HepG2 (cell line): ENCODE measurements at regions not wholly inside any gene's neighbourhood (a gene's known extent, or its start where the extent isn't known, plus 50 kb on each side); places are given as distances from the start of the nearest gene placed in this dataset.

ENCODE experiments used
- ATAC-seq: fragments of 200-7000 bp; cut with Tn5 transposase; 3 replicates; pipeline ENCODE4 v1.9.1; 2020; ENCODE audit warnings: mild to moderate bottlenecking, moderate library complexity
- BruUV-seq: library from RNA; stranded (reverse); fragments of 400-500 nt; replicated peaks from 2 replicates; lab custom pipeline; 2021; lab: Mats Ljungman, UMichigan
- CTCF ChIA-PET: fragments of 300-600 bp; formaldehyde crosslinking; extraction: SDS; loops from one replicate; lab custom pipeline; 2021; ENCODE audit warnings: low total read pairs, inconsistent platforms, low intra/inter-chr PET ratio; lab: Yijun Ruan, JAX
- POLR2A ChIA-PET: fragments of 350-600 bp; sonication (Branson Sonifier 250); formaldehyde crosslinking; loops from one replicate; lab custom pipeline; 2020; ENCODE audit warnings: antibody characterized with exemption, inconsistent platforms; lab: Yijun Ruan, JAX
- DNase-seq: peaks from one replicate; pipeline ENCODE4 v3.0.0-alpha.2; 2015; ENCODE audit warnings: low spot score
- FAIRE-seq: peaks from 3 replicates; lab custom pipeline; 2011; peaks lifted over from hg19 to GRCh38; lab: Jason Lieb, UNC
- H2AFZ ChIP-seq: one replicate; pipeline ENCODE4 v1.6.1; 2011; ENCODE audit warnings: low read length, inconsistent platforms
- H3K27ac ChIP-seq: fragments of 300-600 bp; 3 replicates; pipeline ENCODE4 v1.8.0; 2011; ENCODE audit warnings: mixed run types, mild to moderate bottlenecking, mixed read lengths, low read length, inconsistent platforms; ENCODE audit not compliant: insufficient read depth; ENCODE audit errors: extremely low read length
- H3K27me3 ChIP-seq, 2 experiments: fragments of 200-600 bp in 1 of 2; 2 replicates in 1 of 2; 3 replicates in 1 of 2; pipeline versions ENCODE4 v1.6.0 to v1.8.0; 2011; ENCODE audit warnings: low read length in 2 of 2, mild to moderate bottlenecking in 2 of 2, moderate library complexity in 2 of 2, inconsistent platforms in 1 of 2; ENCODE audit not compliant: insufficient read depth in 2 of 2, control insufficient read depth in 1 of 2
- H3K36me3 ChIP-seq, 2 experiments: fragments of 200-600 bp in 1 of 2; replicated peaks in 1 of 2; 2 replicates in 1 of 2; 3 replicates in 1 of 2; pipeline versions ENCODE4 v1.5.1 to v1.8.0; 2011; ENCODE audit warnings: low read length in 2 of 2, inconsistent platforms in 1 of 2; ENCODE audit not compliant: insufficient read depth in 2 of 2, control insufficient read depth in 1 of 2
- H3K4me1 ChIP-seq: 2 replicates; pipeline ENCODE4 v1.5.1; 2012; ENCODE audit warnings: low read length, inconsistent platforms; ENCODE audit not compliant: insufficient read depth
- H3K4me2 ChIP-seq: 2 replicates; pipeline ENCODE4 v1.6.0; 2011; ENCODE audit warnings: low read depth, low read length, inconsistent platforms
- H3K4me3 ChIP-seq, 3 experiments: fragments of 200-600 bp in 1 of 3; sonication (generic), shearing (Covaris generic) in 1 of 3; replicated peaks in 1 of 3; 2 replicates each; pipeline ENCODE4 v1.5.1; 2011 to 2016; ENCODE audit warnings: low read length in 3 of 3, inconsistent platforms in 2 of 3, low read depth in 2 of 3, mild to moderate bottlenecking in 2 of 3, control low read depth in 1 of 3, mixed read lengths in 1 of 3; ENCODE audit not compliant: insufficient read depth in 1 of 3
- H3K79me2 ChIP-seq: one replicate; pipeline ENCODE4 v1.6.1; 2011; ENCODE audit warnings: low read length, inconsistent platforms; ENCODE audit not compliant: insufficient read depth
- H3K9ac ChIP-seq: 2 replicates; pipeline ENCODE4 v1.6.0; 2011; ENCODE audit warnings: mild to moderate bottlenecking, low read depth, low read length, inconsistent platforms; ENCODE audit not compliant: insufficient read depth
- H3K9me3 ChIP-seq: 2 replicates; pipeline ENCODE4 v1.5.1; 2012; ENCODE audit warnings: mild to moderate bottlenecking, low read length
- H4K20me1 ChIP-seq: 2 replicates; pipeline ENCODE4 v1.6.0; 2011; ENCODE audit warnings: inconsistent platforms, mild to moderate bottlenecking, low read length, moderate library complexity; ENCODE audit not compliant: insufficient read depth
- AGO1 ChIP-seq: fragments of 200-400 bp; formaldehyde crosslinking; IDR thresholded peaks from 2 replicates; pipeline ENCODE4 v1.6.1; 2017; ENCODE audit warnings: mild to moderate bottlenecking, low read depth, low read length, moderate library complexity; ENCODE audit not compliant: poor library complexity, severe bottlenecking
- ATF1 ChIP-seq: IDR thresholded peaks from 2 replicates; pipeline ENCODE4 v1.6.1; 2016; ENCODE audit warnings: mild to moderate bottlenecking, control low read depth
- BHLHE40 ChIP-seq: IDR thresholded peaks from 2 replicates; pipeline ENCODE4 v1.6.1; 2011; ENCODE audit warnings: low read length, improper control_type of control experiment
- CHD4 ChIP-seq: fragments of 200-600 bp; sonication (generic); IDR thresholded peaks from 2 replicates; pipeline ENCODE4 v1.7.0; 2017; ENCODE audit warnings: mild to moderate bottlenecking, low read length, borderline replicate concordance
- DNMT1 ChIP-seq: sonication (generic); formaldehyde crosslinking; IDR thresholded peaks from 2 replicates; pipeline ENCODE4 v1.5.1; 2020; ENCODE audit warnings: mild to moderate bottlenecking, missing genetic modification reagents
- FOXA1 ChIP-seq, 2 experiments: fragments of 450-650 bp in 1 of 2; sonication (generic) in 1 of 2; formaldehyde crosslinking in 1 of 2; IDR thresholded peaks; 2 replicates each; pipeline versions ENCODE4 v1.4.0 to v1.6.1; 2016 to 2020; ENCODE audit warnings: missing genetic modification reagents in 1 of 2
- FOXK2 ChIP-seq: fragments of 450-650 bp; IDR thresholded peaks from 2 replicates; pipeline ENCODE4 v1.6.1; 2016
- FOXP1 ChIP-seq, 2 experiments: fragments of 450-650 bp in 1 of 2; IDR thresholded peaks; 2 replicates each; pipeline ENCODE4 v1.6.1; 2017 to 2018; ENCODE audit warnings: antibody characterized with exemption in 1 of 2
- MYNN ChIP-seq: sonication (generic); formaldehyde crosslinking; IDR thresholded peaks from 2 replicates; pipeline ENCODE4 v1.4.0; 2020; ENCODE audit warnings: mild to moderate bottlenecking, low read depth, missing genetic modification reagents
- NR2F1 ChIP-seq, 2 experiments: fragments of 450-650 bp in 1 of 2; formaldehyde crosslinking in 1 of 2; IDR thresholded peaks; 2 replicates each; pipeline versions ENCODE4 v1.5.0 to v1.6.1; 2016 to 2020; ENCODE audit warnings: mild to moderate bottlenecking in 1 of 2, missing compliant biosample characterization in 1 of 2, missing genetic modification reagents in 1 of 2, moderate library complexity in 1 of 2
- SAP130 ChIP-seq: IDR thresholded peaks from 2 replicates; pipeline ENCODE4 v1.6.1; 2016; ENCODE audit warnings: low read depth
- TCF7L2 ChIP-seq: IDR thresholded peaks from 2 replicates; pipeline ENCODE4 v1.6.1; 2011; ENCODE audit warnings: mild to moderate bottlenecking, low read depth, low read length, moderate library complexity
- ZBTB7A ChIP-seq: sonication (generic); formaldehyde crosslinking; IDR thresholded peaks from 2 replicates; pipeline ENCODE4 v1.8.0; 2022; ENCODE audit warnings: mild to moderate bottlenecking, missing genetic modification reagents
- ZNF225 ChIP-seq: sonication (generic); formaldehyde crosslinking; IDR thresholded peaks from 2 replicates; pipeline ENCODE4 v1.4.0; 2020; ENCODE audit warnings: mild to moderate bottlenecking, missing genetic modification reagents
- ZNF251 ChIP-seq: sonication (generic); formaldehyde crosslinking; IDR thresholded peaks from 2 replicates; pipeline ENCODE4 v1.9.0; 2021; ENCODE audit warnings: mild to moderate bottlenecking, missing genetic modification reagents
- ZNF263 ChIP-seq: sonication (generic); formaldehyde crosslinking; IDR thresholded peaks from 2 replicates; pipeline ENCODE4 v1.4.0; 2020; ENCODE audit warnings: missing genetic modification reagents
- ZNF484 ChIP-seq: sonication (generic); formaldehyde crosslinking; IDR thresholded peaks from 2 replicates; pipeline ENCODE4 v1.5.1; 2020; ENCODE audit warnings: mild to moderate bottlenecking, low read depth, missing genetic modification reagents, borderline replicate concordance
- WGBS: methylation state at CpG from one replicate; pipeline ENCODE4 v1.1.6; 2017; ENCODE audit warnings: low lambda C conversion rate; 5-methylcytosine and 5-hydroxymethylcytosine counted together
- in situ Hi-C: cut with HindIII; loops from 2 replicates; pipeline ENCODE4 v1.10.0; 2017; ENCODE audit warnings: low pct_unique_long_range_greater_than_20kb; ENCODE audit not compliant: extremely low pct_ligation_motif_present
- intact Hi-C: fragments of 100-400 bp; cut with micrococcal nuclease; formaldehyde crosslinking; loops from one replicate; pipeline ENCODE4 v1.10.0; 2022; ENCODE audit not compliant: unreplicated experiment
- TF ChIP-seq, protein P1 (sequence below): sonication (generic); formaldehyde crosslinking; IDR thresholded peaks from 2 replicates; pipeline ENCODE4 v1.4.0; 2020; ENCODE audit warnings: mild to moderate bottlenecking, low read depth, missing genetic modification reagents
- TF ChIP-seq, protein P2 (sequence below): sonication (generic); formaldehyde crosslinking; IDR thresholded peaks from 2 replicates; pipeline ENCODE4 v1.5.0; 2020; ENCODE audit warnings: mild to moderate bottlenecking, missing genetic modification reagents, moderate library complexity
- TF ChIP-seq, protein P3 (sequence below): sonication (generic); formaldehyde crosslinking; IDR thresholded peaks from 2 replicates; pipeline ENCODE4 v1.4.0; 2020; ENCODE audit warnings: low read depth, mild to moderate bottlenecking, missing genetic modification reagents

DNA sequence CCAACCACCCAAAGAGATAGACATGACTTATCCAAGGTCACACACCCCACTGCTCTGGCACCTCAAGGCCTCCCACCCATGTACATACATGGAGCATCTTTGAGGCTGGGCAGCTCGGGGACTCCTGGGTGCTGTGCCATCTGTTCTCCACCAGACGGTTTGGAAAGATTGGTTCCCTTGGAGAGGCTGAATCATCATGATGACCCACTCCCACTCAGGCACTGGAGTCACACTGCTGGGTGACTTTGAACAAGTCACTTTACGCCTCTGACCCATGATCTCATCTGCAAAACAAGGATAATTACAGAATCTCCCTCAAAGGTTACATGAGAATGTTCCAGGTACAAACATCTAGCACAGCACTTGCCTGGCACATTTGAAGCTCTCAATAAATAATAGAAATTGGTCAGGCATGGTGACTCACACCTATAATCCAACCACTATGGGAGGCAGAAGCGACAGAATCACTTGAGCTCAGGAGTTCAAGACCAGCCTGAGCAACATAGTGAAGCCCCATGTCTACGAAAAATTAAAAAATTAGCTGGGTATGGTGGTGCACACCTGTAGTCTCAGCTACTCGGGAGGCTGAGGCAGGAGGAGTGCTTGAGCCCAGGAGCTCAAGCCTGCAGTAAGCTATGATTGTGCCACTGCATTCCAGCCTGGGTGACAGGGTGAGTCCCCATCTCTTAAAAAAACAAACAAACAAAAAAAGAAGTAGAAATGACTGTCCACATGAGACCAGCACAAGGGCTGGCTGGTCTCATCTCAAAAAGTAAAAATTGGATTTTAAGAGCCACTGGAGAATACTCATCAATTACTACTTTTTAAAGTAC lies 74.9 kb downstream of the RRAGC start:
- ATAC-seq (0 out of 3 replicates have a peak, but pooled peaks have one; percentile 22), DNase-seq (no peak), FAIRE-seq (no peak)
- no peak overlapping the region for H3K9ac ChIP-seq
- in situ Hi-C loops: no loop called here
- H4K20me1 ChIP-seq: no peaks in the 10 kb centered on the region
- no peaks in the 10 kb centered on the region for H3K79me2 ChIP-seq
- BruUV-seq: no TSS peak
- 47% methylated on average over 6 of the region's 6 CpGs for WGBS
- no peak overlapping the region for H3K27ac ChIP-seq
- H3K4me1 ChIP-seq: peaks cover 15% of the 10 kb centered on the region
- intact Hi-C loops: no loop called here
- no peak overlapping the region for H2AFZ ChIP-seq
- no peak overlapping the region for H3K4me3 ChIP-seq
- H3K36me3 ChIP-seq: no peaks in the 10 kb centered on the region
- ChIA-PET CTCF (no interaction called here), POLR2A (no interaction called here)
- H3K4me2 ChIP-seq: no peak overlapping the region
- H3K9me3 ChIP-seq: no peaks in the 10 kb centered on the region
- no peak for TF ChIP-seq AGO1
- TF ChIP-seq DNMT1: no peak
- no peak for TF ChIP-seq ZNF225 (CRISPR knock-in tag)
- TF ChIP-seq, protein P1, sequence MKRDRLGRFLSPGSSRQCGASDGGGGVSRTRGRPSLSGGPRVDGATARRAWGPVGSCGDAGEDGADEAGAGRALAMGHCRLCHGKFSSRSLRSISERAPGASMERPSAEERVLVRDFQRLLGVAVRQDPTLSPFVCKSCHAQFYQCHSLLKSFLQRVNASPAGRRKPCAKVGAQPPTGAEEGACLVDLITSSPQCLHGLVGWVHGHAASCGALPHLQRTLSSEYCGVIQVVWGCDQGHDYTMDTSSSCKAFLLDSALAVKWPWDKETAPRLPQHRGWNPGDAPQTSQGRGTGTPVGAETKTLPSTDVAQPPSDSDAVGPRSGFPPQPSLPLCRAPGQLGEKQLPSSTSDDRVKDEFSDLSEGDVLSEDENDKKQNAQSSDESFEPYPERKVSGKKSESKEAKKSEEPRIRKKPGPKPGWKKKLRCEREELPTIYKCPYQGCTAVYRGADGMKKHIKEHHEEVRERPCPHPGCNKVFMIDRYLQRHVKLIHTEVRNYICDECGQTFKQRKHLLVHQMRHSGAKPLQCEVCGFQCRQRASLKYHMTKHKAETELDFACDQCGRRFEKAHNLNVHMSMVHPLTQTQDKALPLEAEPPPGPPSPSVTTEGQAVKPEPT (CRISPR knock-in tag): no peak
- no peak for TF ChIP-seq ZNF484 (CRISPR knock-in tag)
- TF ChIP-seq ZNF263: no peak
- TF ChIP-seq CHD4: no peak
- TF ChIP-seq, protein P2, sequence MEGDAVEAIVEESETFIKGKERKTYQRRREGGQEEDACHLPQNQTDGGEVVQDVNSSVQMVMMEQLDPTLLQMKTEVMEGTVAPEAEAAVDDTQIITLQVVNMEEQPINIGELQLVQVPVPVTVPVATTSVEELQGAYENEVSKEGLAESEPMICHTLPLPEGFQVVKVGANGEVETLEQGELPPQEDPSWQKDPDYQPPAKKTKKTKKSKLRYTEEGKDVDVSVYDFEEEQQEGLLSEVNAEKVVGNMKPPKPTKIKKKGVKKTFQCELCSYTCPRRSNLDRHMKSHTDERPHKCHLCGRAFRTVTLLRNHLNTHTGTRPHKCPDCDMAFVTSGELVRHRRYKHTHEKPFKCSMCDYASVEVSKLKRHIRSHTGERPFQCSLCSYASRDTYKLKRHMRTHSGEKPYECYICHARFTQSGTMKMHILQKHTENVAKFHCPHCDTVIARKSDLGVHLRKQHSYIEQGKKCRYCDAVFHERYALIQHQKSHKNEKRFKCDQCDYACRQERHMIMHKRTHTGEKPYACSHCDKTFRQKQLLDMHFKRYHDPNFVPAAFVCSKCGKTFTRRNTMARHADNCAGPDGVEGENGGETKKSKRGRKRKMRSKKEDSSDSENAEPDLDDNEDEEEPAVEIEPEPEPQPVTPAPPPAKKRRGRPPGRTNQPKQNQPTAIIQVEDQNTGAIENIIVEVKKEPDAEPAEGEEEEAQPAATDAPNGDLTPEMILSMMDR (CRISPR knock-in tag): no peak
- no peak for TF ChIP-seq SAP130 (CRISPR knock-in tag)
- TF ChIP-seq FOXA1 (IDR thresholded peaks at IDR 0.05): no peak
- no peak for TF ChIP-seq FOXA1 (CRISPR knock-in tag; IDR thresholded peaks at IDR 0.05)
- TF ChIP-seq FOXK2: no peak
- no peak for TF ChIP-seq FOXP1 (IDR thresholded peaks at IDR 0.05)
- TF ChIP-seq FOXP1 (CRISPR knock-in tag; IDR thresholded peaks at IDR 0.05): no peak
- TF ChIP-seq NR2F1 (CRISPR knock-in tag; IDR thresholded peaks at IDR 0.05): no peak
- TF ChIP-seq ZBTB7A: no peak
- TF ChIP-seq, protein P3, sequence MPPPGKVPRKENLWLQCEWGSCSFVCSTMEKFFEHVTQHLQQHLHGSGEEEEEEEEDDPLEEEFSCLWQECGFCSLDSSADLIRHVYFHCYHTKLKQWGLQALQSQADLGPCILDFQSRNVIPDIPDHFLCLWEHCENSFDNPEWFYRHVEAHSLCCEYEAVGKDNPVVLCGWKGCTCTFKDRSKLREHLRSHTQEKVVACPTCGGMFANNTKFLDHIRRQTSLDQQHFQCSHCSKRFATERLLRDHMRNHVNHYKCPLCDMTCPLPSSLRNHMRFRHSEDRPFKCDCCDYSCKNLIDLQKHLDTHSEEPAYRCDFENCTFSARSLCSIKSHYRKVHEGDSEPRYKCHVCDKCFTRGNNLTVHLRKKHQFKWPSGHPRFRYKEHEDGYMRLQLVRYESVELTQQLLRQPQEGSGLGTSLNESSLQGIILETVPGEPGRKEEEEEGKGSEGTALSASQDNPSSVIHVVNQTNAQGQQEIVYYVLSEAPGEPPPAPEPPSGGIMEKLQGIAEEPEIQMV (CRISPR knock-in tag): no peak
- no peak for TF ChIP-seq TCF7L2
- TF ChIP-seq ZNF251 (CRISPR knock-in tag): no peak
- no peak for TF ChIP-seq MYNN (CRISPR knock-in tag)
- TF ChIP-seq ATF1 (CRISPR knock-in tag): no peak
- TF ChIP-seq BHLHE40: no peak
- H3K27me3 ChIP-seq: peaks cover 0 to 69% of the 10 kb centered on the region in 2 experiments
